GM23338 (cell line): ENCODE measurements at regions not wholly inside any gene's neighbourhood (a gene's known extent, or its start where the extent isn't known, plus 50 kb on each side); places are given as distances from the start of the nearest gene placed in this dataset.

Source experiments
- CREB1 ChIP-seq: fragments of 250-450 bp; sonication (Bioruptor Pico); IDR thresholded peaks from 2 replicates; pipeline ENCODE4 v1.5.0; 2020; ENCODE audit warnings: low read depth, mild to moderate bottlenecking, moderate library complexity
- CTCF ChIP-seq, 2 experiments: fragments of 200-600 bp in 1 of 2; sonication (generic) in 1 of 2; conservative IDR thresholded peaks; 2 replicates each; pipeline versions ENCODE4 v1.5.1 to v1.6.1; 2016 to 2017; ENCODE audit warnings: antibody characterized with exemption in 2 of 2, low read depth in 2 of 2, mild to moderate bottlenecking in 2 of 2, moderate library complexity in 1 of 2
- ETS1 ChIP-seq: IDR thresholded peaks from 2 replicates; pipeline ENCODE4 v1.6.1; 2016; ENCODE audit warnings: antibody characterized with exemption
- EZH2 ChIP-seq: fragments of 200-600 bp; sonication (generic); IDR thresholded peaks from one replicate; pipeline ENCODE4 v1.8.0; 2017; ENCODE audit warnings: antibody characterized with exemption, mild to moderate bottlenecking, low read depth; ENCODE audit not compliant: unreplicated experiment
- EZH2phosphoT487 ChIP-seq: fragments of 200-600 bp; sonication (generic); IDR thresholded peaks from one replicate; pipeline ENCODE4 v1.8.1; 2018; ENCODE audit warnings: antibody characterized with exemption; ENCODE audit not compliant: unreplicated experiment
- JUNB ChIP-seq: IDR thresholded peaks from one replicate; pipeline ENCODE4 v1.6.1; 2016; ENCODE audit warnings: antibody characterized with exemption; ENCODE audit not compliant: unreplicated experiment
- POLR2AphosphoS5 ChIP-seq: IDR thresholded peaks from 2 replicates; pipeline ENCODE4 v1.6.1; 2016; ENCODE audit warnings: antibody characterized with exemption, low read depth
- STAT1 ChIP-seq: IDR thresholded peaks from one replicate; pipeline ENCODE4 v1.6.1; 2016; ENCODE audit warnings: antibody characterized with exemption; ENCODE audit not compliant: unreplicated experiment
- ZNF114 ChIP-seq: fragments of 250-450 bp; sonication (Bioruptor Pico); IDR thresholded peaks from 2 replicates; pipeline ENCODE4 v1.5.0; 2020; ENCODE audit warnings: mild to moderate bottlenecking, moderate library complexity
- ZNF331 ChIP-seq: fragments of 250-450 bp; sonication (Bioruptor Pico); IDR thresholded peaks from 2 replicates; pipeline ENCODE4 v1.5.0; 2020; ENCODE audit warnings: low read depth, mild to moderate bottlenecking, moderate library complexity
- TF ChIP-seq, protein P1 (sequence below): IDR thresholded peaks from one replicate; pipeline ENCODE4 v1.6.1; 2018; ENCODE audit warnings: antibody characterized with exemption; ENCODE audit not compliant: unreplicated experiment

- TF ChIP-seq CTCF (conservative IDR thresholded peaks at IDR 0.05; ENCODE audit: low read depth in 2 of 2) = no peak
- no peak for TF ChIP-seq POLR2AphosphoS5
- TF ChIP-seq, protein P1, sequence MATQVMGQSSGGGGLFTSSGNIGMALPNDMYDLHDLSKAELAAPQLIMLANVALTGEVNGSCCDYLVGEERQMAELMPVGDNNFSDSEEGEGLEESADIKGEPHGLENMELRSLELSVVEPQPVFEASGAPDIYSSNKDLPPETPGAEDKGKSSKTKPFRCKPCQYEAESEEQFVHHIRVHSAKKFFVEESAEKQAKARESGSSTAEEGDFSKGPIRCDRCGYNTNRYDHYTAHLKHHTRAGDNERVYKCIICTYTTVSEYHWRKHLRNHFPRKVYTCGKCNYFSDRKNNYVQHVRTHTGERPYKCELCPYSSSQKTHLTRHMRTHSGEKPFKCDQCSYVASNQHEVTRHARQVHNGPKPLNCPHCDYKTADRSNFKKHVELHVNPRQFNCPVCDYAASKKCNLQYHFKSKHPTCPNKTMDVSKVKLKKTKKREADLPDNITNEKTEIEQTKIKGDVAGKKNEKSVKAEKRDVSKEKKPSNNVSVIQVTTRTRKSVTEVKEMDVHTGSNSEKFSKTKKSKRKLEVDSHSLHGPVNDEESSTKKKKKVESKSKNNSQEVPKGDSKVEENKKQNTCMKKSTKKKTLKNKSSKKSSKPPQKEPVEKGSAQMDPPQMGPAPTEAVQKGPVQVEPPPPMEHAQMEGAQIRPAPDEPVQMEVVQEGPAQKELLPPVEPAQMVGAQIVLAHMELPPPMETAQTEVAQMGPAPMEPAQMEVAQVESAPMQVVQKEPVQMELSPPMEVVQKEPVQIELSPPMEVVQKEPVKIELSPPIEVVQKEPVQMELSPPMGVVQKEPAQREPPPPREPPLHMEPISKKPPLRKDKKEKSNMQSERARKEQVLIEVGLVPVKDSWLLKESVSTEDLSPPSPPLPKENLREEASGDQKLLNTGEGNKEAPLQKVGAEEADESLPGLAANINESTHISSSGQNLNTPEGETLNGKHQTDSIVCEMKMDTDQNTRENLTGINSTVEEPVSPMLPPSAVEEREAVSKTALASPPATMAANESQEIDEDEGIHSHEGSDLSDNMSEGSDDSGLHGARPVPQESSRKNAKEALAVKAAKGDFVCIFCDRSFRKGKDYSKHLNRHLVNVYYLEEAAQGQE = no peak
- no peak for TF ChIP-seq EZH2phosphoT487
- no peak for TF ChIP-seq EZH2
- no peak for TF ChIP-seq CREB1
- no peak for TF ChIP-seq STAT1
- no peak for TF ChIP-seq ZNF331
- TF ChIP-seq JUNB = no peak
- no peak for TF ChIP-seq ZNF114 (CRISPR knock-in tag)
- no peak for TF ChIP-seq ETS1
Measured at GRCh38 chr16:72399811-72400210, 227.9 kb upstream of the PMFBP1 start.
